ENCODE measurements at regions not wholly inside any gene's neighbourhood (a gene's known extent, or its start where the extent isn't known, plus 50 kb on each side); places are given as distances from the start of the nearest gene placed in this dataset.
A peak's percentile ranks its signal among the peaks of the same experiment; 100 is the strongest.

DNA sequence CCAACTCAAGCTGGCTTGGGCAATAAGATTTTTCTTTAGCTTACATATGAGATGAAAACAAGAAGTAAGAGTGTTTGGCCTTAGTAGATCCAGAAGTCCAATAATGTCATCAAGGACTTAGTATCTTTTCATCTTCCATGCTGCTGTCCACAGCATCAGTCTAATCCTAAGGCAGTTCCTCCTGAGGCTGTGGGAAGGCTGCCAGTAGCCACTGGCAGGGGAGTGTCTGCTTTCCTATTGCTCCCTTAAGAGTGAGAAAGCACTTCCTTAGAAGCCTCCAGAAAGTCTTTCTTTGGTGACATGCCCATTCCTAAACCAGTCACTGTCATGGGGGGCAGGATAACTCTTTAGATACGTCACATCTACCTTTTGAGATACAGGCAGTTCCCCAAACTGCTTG is 317.7 kb downstream of the BMP4 start:
- H3F3A ChIP-seq (replicated peaks; ENCODE audit: insufficient read depth): no peaks in the 10 kb centered on the region
- H3K9me3 ChIP-seq: no peaks in the 10 kb centered on the region
- H3K4me2 ChIP-seq: no peak overlapping the region
- H3K4me3 ChIP-seq (ENCODE audit: low read depth in 2 of 2, low read length in 1 of 2): no peak overlapping the region
- no peak overlapping the region for H3K9ac ChIP-seq
- H3K79me2 ChIP-seq (ENCODE audit: insufficient read depth): no peaks in the 10 kb centered on the region
- CTCF ChIA-PET: no interaction called here
- POLR2A ChIA-PET: no interaction called here
- no peaks in the 10 kb centered on the region for H3K9me2 ChIP-seq
- no peak overlapping the region for H2AFZ ChIP-seq (ENCODE audit: low read depth)
- H3K36me3 ChIP-seq (replicated peaks in 1 of 2; ENCODE audit: control insufficient read depth in 1 of 2, insufficient read depth in 2 of 2, low read length in 1 of 2): no peaks in the 10 kb centered on the region
- H3K27ac ChIP-seq (ENCODE audit: low read depth in 2 of 2, low read length in 1 of 2): no peak overlapping the region
- no peak for DNase-seq
- WGBS (ENCODE audit: low lambda C conversion rate): 18% methylated on average over 1 of the region's 1 CpG
- no peaks in the 10 kb centered on the region for H3K4me1 ChIP-seq (ENCODE audit: control insufficient read depth in 1 of 2, insufficient read depth in 2 of 2, low read depth in 1 of 2, low read length in 1 of 2)
- TF ChIP-seq, protein P1, sequence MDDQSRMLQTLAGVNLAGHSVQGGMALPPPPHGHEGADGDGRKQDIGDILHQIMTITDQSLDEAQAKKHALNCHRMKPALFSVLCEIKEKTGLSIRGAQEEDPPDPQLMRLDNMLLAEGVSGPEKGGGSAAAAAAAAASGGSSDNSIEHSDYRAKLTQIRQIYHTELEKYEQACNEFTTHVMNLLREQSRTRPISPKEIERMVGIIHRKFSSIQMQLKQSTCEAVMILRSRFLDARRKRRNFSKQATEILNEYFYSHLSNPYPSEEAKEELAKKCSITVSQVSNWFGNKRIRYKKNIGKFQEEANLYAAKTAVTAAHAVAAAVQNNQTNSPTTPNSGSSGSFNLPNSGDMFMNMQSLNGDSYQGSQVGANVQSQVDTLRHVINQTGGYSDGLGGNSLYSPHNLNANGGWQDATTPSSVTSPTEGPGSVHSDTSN (IDR thresholded peaks at IDR 0.05): no peak
- TF ChIP-seq GATA2 (CRISPR knock-in tag; IDR thresholded peaks at IDR 0.05): no peak
- no peak for TF ChIP-seq NFIC (IDR thresholded peaks at IDR 0.05; ENCODE audit: borderline replicate concordance)
- TF ChIP-seq EZH2phosphoT487 (IDR thresholded peaks at IDR 0.05; ENCODE audit: borderline replicate concordance, low read depth): no peak
- TF ChIP-seq SIN3A (IDR thresholded peaks at IDR 0.05; ENCODE audit: borderline replicate concordance, low read depth, low read length): no peak
- H4K20me1 ChIP-seq (ENCODE audit: insufficient read depth): no peaks in the 10 kb centered on the region
- H3K27me3 ChIP-seq (ENCODE audit: insufficient read depth): no peaks in the 10 kb centered on the region; the same call in 1 of the 2 replicates

DNA sequence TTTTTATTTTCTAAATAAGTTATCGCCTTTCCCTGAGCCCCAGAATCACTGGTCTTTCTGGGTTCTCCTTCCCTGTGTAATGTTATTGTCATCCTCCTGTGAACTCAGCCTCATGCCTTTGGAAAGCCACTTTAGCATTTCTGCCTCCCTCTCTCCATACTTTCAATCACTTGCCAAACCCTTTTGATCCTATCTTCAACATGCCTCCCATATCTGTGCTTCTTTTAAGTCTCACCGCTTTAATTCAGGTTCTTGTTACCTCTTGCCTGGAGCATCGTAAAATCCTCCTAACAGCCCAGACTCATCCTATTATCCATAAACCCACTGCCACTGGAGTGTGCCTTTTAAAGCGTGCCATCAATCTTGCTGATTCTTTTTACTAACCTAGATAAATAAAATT is 321.8 kb downstream of the BMP4 start:
- POLR2A ChIA-PET: no interaction called here
- H3K4me1 ChIP-seq (ENCODE audit: control insufficient read depth in 1 of 2, insufficient read depth in 2 of 2, low read depth in 1 of 2, low read length in 1 of 2): no peaks in the 10 kb centered on the region
- CTCF ChIA-PET: no interaction called here
- no peak for DNase-seq
- no peak overlapping the region for H2AFZ ChIP-seq (ENCODE audit: low read depth)
- H3K9me2 ChIP-seq: no peaks in the 10 kb centered on the region
- no peaks in the 10 kb centered on the region for H4K20me1 ChIP-seq (ENCODE audit: insufficient read depth)
- TF ChIP-seq FOSL2 (IDR thresholded peaks at IDR 0.05; ENCODE audit: borderline replicate concordance, low read depth) (no peak), JUND (IDR thresholded peaks at IDR 0.05) (no peak), EP300 (IDR thresholded peaks at IDR 0.05; ENCODE audit: borderline replicate concordance in 1 of 2, low read depth in 1 of 2, low read length in 1 of 2) (no peak), RFX5 (IDR thresholded peaks at IDR 0.05; ENCODE audit: low read length) (no peak), EZH2phosphoT487 (IDR thresholded peaks at IDR 0.05; ENCODE audit: borderline replicate concordance, low read depth) (no peak), MXI1 (IDR thresholded peaks at IDR 0.05; ENCODE audit: low read depth, low read length) (no peak), GATA2 (CRISPR knock-in tag; IDR thresholded peaks at IDR 0.05) (no peak), YY1 (IDR thresholded peaks at IDR 0.05; ENCODE audit: low read depth) (no peak), FOXJ3 (CRISPR knock-in tag; IDR thresholded peaks at IDR 0.05) (no peak)
- no peaks in the 10 kb centered on the region for H3K36me3 ChIP-seq (replicated peaks in 1 of 2; ENCODE audit: control insufficient read depth in 1 of 2, insufficient read depth in 2 of 2, low read length in 1 of 2)
- no peak overlapping the region for H3K4me2 ChIP-seq
- 43% methylated on average over 4 of the region's 4 CpGs for WGBS (ENCODE audit: low lambda C conversion rate)
- H3K79me2 ChIP-seq (ENCODE audit: insufficient read depth): no peaks in the 10 kb centered on the region
- H3K27ac ChIP-seq (ENCODE audit: low read depth in 2 of 2, low read length in 1 of 2): no peak overlapping the region
- no peak overlapping the region for H3K4me3 ChIP-seq (ENCODE audit: low read depth in 2 of 2, low read length in 1 of 2)
- no peaks in the 10 kb centered on the region; the same call in 1 of the 2 replicates for H3K27me3 ChIP-seq (ENCODE audit: insufficient read depth)
- H3K9ac ChIP-seq: no peak overlapping the region
- H3F3A ChIP-seq (replicated peaks; ENCODE audit: insufficient read depth): no peaks in the 10 kb centered on the region
- H3K9me3 ChIP-seq: no peaks in the 10 kb centered on the region

DNA sequence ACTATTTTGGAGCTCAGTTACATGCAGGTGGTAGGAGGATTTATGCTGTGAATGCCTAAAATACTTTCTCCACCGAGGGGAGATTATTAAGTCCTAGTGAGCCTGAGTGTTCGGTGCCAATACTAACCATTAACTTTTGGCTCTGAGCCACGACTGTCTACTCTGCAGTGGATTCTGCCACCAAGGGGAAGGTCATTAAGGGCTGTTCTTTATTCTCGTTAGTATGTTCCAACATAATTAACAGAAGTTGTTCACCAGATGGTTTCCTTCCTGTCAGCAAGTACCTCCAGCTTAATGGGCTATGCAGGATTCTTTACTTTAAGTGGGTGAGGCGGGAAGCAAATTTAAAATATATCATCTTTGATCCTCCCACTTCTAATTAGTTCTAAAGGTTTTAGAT is 326.3 kb downstream of the BMP4 start:
- ChIA-PET POLR2A (no interaction called here), CTCF (interaction anchor here (0.7 to 1.4 kb wide), 3 partner anchors 16 to 321 kb away, joined by 3 to 4 read pairs (median 3); no protein-coding TSS in a partner anchor)
- no peak overlapping the region for H3K9ac ChIP-seq
- H3K4me1 ChIP-seq (ENCODE audit: control insufficient read depth in 1 of 2, insufficient read depth in 2 of 2, low read depth in 1 of 2, low read length in 1 of 2): no peaks in the 10 kb centered on the region
- H3K9me3 ChIP-seq: no peaks in the 10 kb centered on the region
- no peak for TF ChIP-seq EZH2phosphoT487 (IDR thresholded peaks at IDR 0.05; ENCODE audit: borderline replicate concordance, low read depth)
- TF ChIP-seq TCF12 (IDR thresholded peaks at IDR 0.05): no peak
- TF ChIP-seq, protein P2, sequence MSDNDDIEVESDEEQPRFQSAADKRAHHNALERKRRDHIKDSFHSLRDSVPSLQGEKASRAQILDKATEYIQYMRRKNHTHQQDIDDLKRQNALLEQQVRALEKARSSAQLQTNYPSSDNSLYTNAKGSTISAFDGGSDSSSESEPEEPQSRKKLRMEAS (IDR thresholded peaks at IDR 0.05; ENCODE audit: low read depth): no peak
- TF ChIP-seq NFIC (IDR thresholded peaks at IDR 0.05; ENCODE audit: borderline replicate concordance): no peak
- TF ChIP-seq, protein P3, sequence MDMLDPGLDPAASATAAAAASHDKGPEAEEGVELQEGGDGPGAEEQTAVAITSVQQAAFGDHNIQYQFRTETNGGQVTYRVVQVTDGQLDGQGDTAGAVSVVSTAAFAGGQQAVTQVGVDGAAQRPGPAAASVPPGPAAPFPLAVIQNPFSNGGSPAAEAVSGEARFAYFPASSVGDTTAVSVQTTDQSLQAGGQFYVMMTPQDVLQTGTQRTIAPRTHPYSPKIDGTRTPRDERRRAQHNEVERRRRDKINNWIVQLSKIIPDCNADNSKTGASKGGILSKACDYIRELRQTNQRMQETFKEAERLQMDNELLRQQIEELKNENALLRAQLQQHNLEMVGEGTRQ (IDR thresholded peaks at IDR 0.05; ENCODE audit: borderline replicate concordance, low read depth, low read length): no peak
- no peak for TF ChIP-seq EP300 (IDR thresholded peaks at IDR 0.05; ENCODE audit: borderline replicate concordance in 1 of 2, low read depth in 1 of 2, low read length in 1 of 2)
- no peak for TF ChIP-seq TAF1 (IDR thresholded peaks at IDR 0.05; ENCODE audit: borderline replicate concordance, low read depth, low read length)
- no peak for TF ChIP-seq FOSL2 (IDR thresholded peaks at IDR 0.05; ENCODE audit: borderline replicate concordance, low read depth)
- TF ChIP-seq JUND (IDR thresholded peaks at IDR 0.05): no peak
- TF ChIP-seq ELF1 (IDR thresholded peaks at IDR 0.05): no peak
- H3K9me2 ChIP-seq: no peaks in the 10 kb centered on the region
- no peaks in the 10 kb centered on the region for H3F3A ChIP-seq (replicated peaks; ENCODE audit: insufficient read depth)
- whole genome bisulfite sequencing (ENCODE audit: low lambda C conversion rate): 16% methylated on average over 5 of the region's 5 CpGs
- no peaks in the 10 kb centered on the region for H3K27me3 ChIP-seq (ENCODE audit: insufficient read depth)
- no peak overlapping the region for H3K4me3 ChIP-seq (ENCODE audit: low read depth in 2 of 2, low read length in 1 of 2)
- no peaks in the 10 kb centered on the region for H4K20me1 ChIP-seq (ENCODE audit: insufficient read depth)
- H3K36me3 ChIP-seq (replicated peaks in 1 of 2; ENCODE audit: control insufficient read depth in 1 of 2, insufficient read depth in 2 of 2, low read length in 1 of 2): no peaks in the 10 kb centered on the region
- no peak overlapping the region for H3K27ac ChIP-seq (ENCODE audit: low read depth in 2 of 2, low read length in 1 of 2)
- H3K79me2 ChIP-seq (ENCODE audit: insufficient read depth): no peaks in the 10 kb centered on the region
- no peak overlapping the region for H2AFZ ChIP-seq (ENCODE audit: low read depth)
- DNase-seq: peak; percentile 3
- H3K4me2 ChIP-seq: no peak overlapping the region
